ENCODE measurements at regions not wholly inside any gene's neighbourhood (a gene's known extent, or its start where the extent isn't known, plus 50 kb on each side); places are given as distances from the start of the nearest gene placed in this dataset.

- CTCF ChIA-PET, result no interaction called here
- no peak for TF ChIP-seq CTCF (IDR thresholded peaks at IDR 0.05; ENCODE audit: unreplicated experiment)
- no TSS peak for BruUV-seq (replicated peaks)
These were observed 671.6 kb downstream of the DIAPH3 start for GRCh38 chr13:59492030-59492636.

GRCh38 chr13:59493436-59493965 lies 670.2 kb downstream of the DIAPH3 start:
- BruUV-seq (replicated peaks), result no TSS peak
- intact Hi-C loops (cut with micrococcal nuclease; ENCODE audit: unreplicated experiment), result no loop called here
- DNase-seq, result no peak
- no peak overlapping the region for H3K4me3 Mint-ChIP-seq (ENCODE audit: low read depth, unreplicated experiment)
- no peaks in the 10 kb centered on the region for H3K27me3 Mint-ChIP-seq (ENCODE audit: unreplicated experiment)
- TF ChIP-seq CTCF (IDR thresholded peaks at IDR 0.05; ENCODE audit: unreplicated experiment), result no peak
- CTCF ChIA-PET, result no interaction called here
- H3K9me3 Mint-ChIP-seq (ENCODE audit: low read depth, unreplicated experiment), result no peaks in the 10 kb centered on the region
- no peaks in the 10 kb centered on the region for H3K4me1 Mint-ChIP-seq (ENCODE audit: low read depth, unreplicated experiment)
- no peak overlapping the region for H3K27ac Mint-ChIP-seq (ENCODE audit: unreplicated experiment)
- no peaks in the 10 kb centered on the region for H3K36me3 Mint-ChIP-seq (ENCODE audit: insufficient read depth, unreplicated experiment)

More at GRCh38 chr13:59492030-59492636, 671.6 kb downstream of the DIAPH3 start:
- H3K36me3 Mint-ChIP-seq (ENCODE audit: insufficient read depth, unreplicated experiment), result no peaks in the 10 kb centered on the region
- H3K4me1 Mint-ChIP-seq (ENCODE audit: low read depth, unreplicated experiment), result no peaks in the 10 kb centered on the region
- DNase-seq, result no peak
- H3K27me3 Mint-ChIP-seq (ENCODE audit: unreplicated experiment), result no peaks in the 10 kb centered on the region
- H3K27ac Mint-ChIP-seq (ENCODE audit: unreplicated experiment), result no peak overlapping the region
- intact Hi-C loops (cut with micrococcal nuclease; ENCODE audit: unreplicated experiment), result no loop called here
- no peaks in the 10 kb centered on the region for H3K9me3 Mint-ChIP-seq (ENCODE audit: low read depth, unreplicated experiment)
- no peak overlapping the region for H3K4me3 Mint-ChIP-seq (ENCODE audit: low read depth, unreplicated experiment)

GRCh38 chr13:59494151-59494550 lies 669.6 kb downstream of the DIAPH3 start:
- Mint-ChIP-seq H3K9me3 (ENCODE audit: low read depth, unreplicated experiment) (no peaks in the 10 kb centered on the region), H3K4me1 (ENCODE audit: low read depth, unreplicated experiment) (no peaks in the 10 kb centered on the region), H3K27me3 (ENCODE audit: unreplicated experiment) (no peaks in the 10 kb centered on the region), H3K4me3 (ENCODE audit: low read depth, unreplicated experiment) (no peak overlapping the region), H3K36me3 (ENCODE audit: insufficient read depth, unreplicated experiment) (no peaks in the 10 kb centered on the region), H3K27ac (ENCODE audit: unreplicated experiment) (no peak overlapping the region)
- no peak for TF ChIP-seq CTCF (IDR thresholded peaks at IDR 0.05; ENCODE audit: unreplicated experiment)
- no peak for DNase-seq
- CTCF ChIA-PET, result no interaction called here
- BruUV-seq (replicated peaks), result no TSS peak
- intact Hi-C loops (cut with micrococcal nuclease; ENCODE audit: unreplicated experiment), result no loop called here

- H3K27me3 Mint-ChIP-seq (ENCODE audit: unreplicated experiment), result no peaks in the 10 kb centered on the region
- intact Hi-C loops (cut with micrococcal nuclease; ENCODE audit: unreplicated experiment), result no loop called here
- no peak overlapping the region for H3K4me3 Mint-ChIP-seq (ENCODE audit: low read depth, unreplicated experiment)
- H3K36me3 Mint-ChIP-seq (ENCODE audit: insufficient read depth, unreplicated experiment), result no peaks in the 10 kb centered on the region
- no peak for DNase-seq
- TF ChIP-seq CTCF (IDR thresholded peaks at IDR 0.05; ENCODE audit: unreplicated experiment), result no peak
- BruUV-seq (replicated peaks), result no TSS peak
- H3K27ac Mint-ChIP-seq (ENCODE audit: unreplicated experiment), result no peak overlapping the region
- no peaks in the 10 kb centered on the region for H3K9me3 Mint-ChIP-seq (ENCODE audit: low read depth, unreplicated experiment)
- no peaks in the 10 kb centered on the region for H3K4me1 Mint-ChIP-seq (ENCODE audit: low read depth, unreplicated experiment)
- CTCF ChIA-PET, result no interaction called here
These were observed 669.2 kb downstream of the DIAPH3 start for GRCh38 chr13:59494560-59494970.
